Esophagus muscularis mucosa (tissue), 4 donors: ENCODE measurements at regions not wholly inside any gene's neighbourhood (a gene's known extent, or its start where the extent isn't known, plus 50 kb on each side); places are given as distances from the start of the nearest gene placed in this dataset.

ENCODE experiments used
- DNase-seq: peaks from one replicate; pipeline ENCODE4 v3.0.0-alpha.2; 2017; ENCODE audit errors: extremely low spot score
- H3K27ac ChIP-seq, 4 donors: fragments of 200-600 bp; sonication (generic); replicated peaks in 1 of 4; 1 replicate in 3 of 4; 2 replicates in 1 of 4; pipeline ENCODE4 v1.5.1; 2016 to 2019; ENCODE audit warnings: mild to moderate bottlenecking in 1 of 4
- H3K27me3 ChIP-seq, 4 donors: fragments of 200-600 bp; sonication (generic); one replicate each; pipeline versions ENCODE4 v1.5.1 to v1.6.0; 2016 to 2019
- H3K36me3 ChIP-seq, 4 donors: fragments of 200-600 bp; sonication (generic); one replicate each; pipeline ENCODE4 v1.5.1; 2016 to 2019
- H3K4me1 ChIP-seq, 4 donors: fragments of 200-600 bp; sonication (generic); one replicate each; pipeline ENCODE4 v1.5.1; 2016 to 2019
- H3K4me3 ChIP-seq, 4 donors: fragments of 200-600 bp; sonication (generic); 1 replicate in 2 of 4; 2 replicates in 2 of 4; pipeline ENCODE4 v1.5.1; 2016 to 2019; ENCODE audit warnings: mild to moderate bottlenecking in 4 of 4, moderate library complexity in 1 of 4
- H3K9me3 ChIP-seq, 4 donors: fragments of 200-600 bp; sonication (generic); 1 replicate in 3 of 4; 2 replicates in 1 of 4; pipeline ENCODE4 v1.5.1; 2016 to 2019
- EP300 ChIP-seq: sonication (generic); formaldehyde crosslinking; IDR thresholded peaks from one replicate; pipeline ENCODE4 v1.6.1; 2017; ENCODE audit warnings: antibody characterized with exemption
- POLR2A ChIP-seq: fragments of 450-650 bp; IDR thresholded peaks from one replicate; pipeline ENCODE4 v1.6.1; 2017; ENCODE audit warnings: antibody characterized with exemption, moderate library complexity, mild to moderate bottlenecking, low read depth
- POLR2AphosphoS5 ChIP-seq, 2 donors: sonication (generic); formaldehyde crosslinking; IDR thresholded peaks; one replicate each; pipeline ENCODE4 v1.6.1; 2017; ENCODE audit warnings: antibody characterized with exemption in 2 of 2
- WGBS: methylation state at CpG from one replicate; pipeline ENCODE4 v1.1.5; 2018; 5-methylcytosine and 5-hydroxymethylcytosine counted together
- intact Hi-C: fragments of 100-400 bp; cut with DNase I; formaldehyde crosslinking; loops from one replicate; pipeline ENCODE4 v1.15.1; 2023
- TF ChIP-seq, protein P1 (sequence below), 3 experiments: fragments of 200-600 bp in 2 of 3; fragments of 450-650 bp in 1 of 3; sonication (generic) in 2 of 3; IDR thresholded peaks; one replicate each; pipeline ENCODE4 v1.5.1; 2017 to 2019; ENCODE audit warnings: antibody characterized with exemption in 3 of 3, mild to moderate bottlenecking in 2 of 3, moderate library complexity in 1 of 3

DNA sequence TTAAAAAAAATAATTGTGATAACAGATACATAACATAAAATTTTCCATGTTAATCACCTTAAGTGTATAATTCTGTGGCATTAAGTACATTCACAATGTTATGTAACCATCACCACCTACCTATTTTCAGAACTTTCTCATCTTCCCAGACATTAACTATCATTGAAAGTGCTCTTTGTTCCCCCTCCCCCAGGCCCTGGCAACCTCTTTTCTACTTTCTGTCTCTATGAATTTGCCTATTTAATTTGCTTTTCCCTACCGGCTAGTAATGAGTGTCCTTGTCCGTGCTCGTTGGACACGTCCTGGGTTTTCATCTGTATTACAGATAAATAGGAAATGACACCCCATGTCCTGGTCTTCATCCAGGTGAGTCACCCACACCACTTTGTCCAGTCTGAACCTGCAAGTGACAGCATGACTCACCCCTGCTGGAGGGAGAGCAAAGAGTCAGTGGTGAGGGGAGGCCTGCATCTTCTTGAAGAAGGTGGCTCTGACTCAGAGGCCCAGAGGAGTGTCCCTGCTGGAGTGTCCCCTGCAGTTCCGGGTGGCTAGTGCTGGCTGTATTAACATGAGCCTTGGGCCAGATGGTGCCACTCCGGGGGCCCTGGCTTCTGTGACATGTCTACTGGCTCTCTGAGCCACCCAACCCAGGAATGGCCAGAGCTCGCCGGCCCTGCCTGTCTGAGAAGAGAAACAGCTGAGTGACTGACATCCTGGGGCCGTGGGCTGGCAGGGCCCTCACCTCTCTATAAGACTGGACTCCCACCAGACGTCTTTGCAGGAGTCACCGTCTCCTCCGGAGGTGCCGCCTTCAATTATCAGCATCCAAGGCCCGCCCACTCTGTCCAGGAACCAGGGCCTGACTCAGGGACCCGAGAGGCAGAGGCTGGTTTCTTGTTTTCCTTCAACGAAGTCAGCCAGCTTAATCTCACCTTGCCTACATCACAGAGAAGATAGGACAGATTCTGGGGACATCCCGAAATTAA is 503.2 kb upstream of the MKI67 start:
- no peaks in the 10 kb centered on the region for H3K36me3 ChIP-seq
- no peak overlapping the region for H3K27ac ChIP-seq
- H3K4me3 ChIP-seq: no peak overlapping the region
- no peaks in the 10 kb centered on the region for H3K9me3 ChIP-seq
- TF ChIP-seq POLR2A (no peak), POLR2AphosphoS5 (IDR thresholded peaks at IDR 0.05) (no peak), EP300 (no peak)
- TF ChIP-seq, protein P1, sequence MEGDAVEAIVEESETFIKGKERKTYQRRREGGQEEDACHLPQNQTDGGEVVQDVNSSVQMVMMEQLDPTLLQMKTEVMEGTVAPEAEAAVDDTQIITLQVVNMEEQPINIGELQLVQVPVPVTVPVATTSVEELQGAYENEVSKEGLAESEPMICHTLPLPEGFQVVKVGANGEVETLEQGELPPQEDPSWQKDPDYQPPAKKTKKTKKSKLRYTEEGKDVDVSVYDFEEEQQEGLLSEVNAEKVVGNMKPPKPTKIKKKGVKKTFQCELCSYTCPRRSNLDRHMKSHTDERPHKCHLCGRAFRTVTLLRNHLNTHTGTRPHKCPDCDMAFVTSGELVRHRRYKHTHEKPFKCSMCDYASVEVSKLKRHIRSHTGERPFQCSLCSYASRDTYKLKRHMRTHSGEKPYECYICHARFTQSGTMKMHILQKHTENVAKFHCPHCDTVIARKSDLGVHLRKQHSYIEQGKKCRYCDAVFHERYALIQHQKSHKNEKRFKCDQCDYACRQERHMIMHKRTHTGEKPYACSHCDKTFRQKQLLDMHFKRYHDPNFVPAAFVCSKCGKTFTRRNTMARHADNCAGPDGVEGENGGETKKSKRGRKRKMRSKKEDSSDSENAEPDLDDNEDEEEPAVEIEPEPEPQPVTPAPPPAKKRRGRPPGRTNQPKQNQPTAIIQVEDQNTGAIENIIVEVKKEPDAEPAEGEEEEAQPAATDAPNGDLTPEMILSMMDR (IDR thresholded peaks at IDR 0.05): no peak
- intact Hi-C loops: loop anchor here (5.0 kb wide), 1 partner anchor 233 kb away; no protein-coding TSS in a partner anchor
- 75% methylated on average over 8 of the region's 17 CpGs for WGBS
- DNase-seq: peak; percentile 87
- peaks cover 0 to 10% (median 3%) of the 10 kb centered on the region in 4 donors for H3K4me1 ChIP-seq
- no peaks in the 10 kb centered on the region for H3K27me3 ChIP-seq

DNA sequence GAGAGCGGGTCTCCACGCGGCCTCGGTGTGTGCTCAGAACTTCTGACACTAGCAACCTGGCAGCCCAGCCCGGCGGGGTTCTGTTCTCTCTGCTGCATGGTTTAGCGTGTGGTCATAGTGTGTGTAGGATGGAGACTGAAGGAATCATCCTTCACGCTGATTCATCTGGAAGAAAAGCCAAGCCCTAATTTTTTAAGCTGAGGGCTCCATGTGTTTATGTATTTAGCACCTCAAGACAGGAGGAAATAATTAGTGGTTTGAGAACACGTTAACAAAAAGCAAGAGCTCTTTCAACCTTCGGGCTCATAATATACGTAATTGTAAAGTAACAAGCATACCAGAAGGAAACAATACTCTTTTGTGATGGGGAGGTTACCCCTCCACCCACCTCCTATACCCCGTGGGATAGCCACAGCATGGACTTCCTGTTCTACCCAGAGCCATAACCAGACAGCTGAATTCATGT is 504.6 kb upstream of the MKI67 start:
- no peak for TF ChIP-seq EP300
- no peak for TF ChIP-seq POLR2AphosphoS5 (IDR thresholded peaks at IDR 0.05)
- TF ChIP-seq POLR2A: no peak
- TF ChIP-seq, protein P1 (IDR thresholded peaks at IDR 0.05): no peak
- WGBS: 58% methylated on average over 11 of the region's 12 CpGs
- DNase-seq: peak; percentile 34
- Histone ChIP-seq H3K27me3 (no peaks in the 10 kb centered on the region), H3K4me3 (no peak overlapping the region), H3K36me3 (no peaks in the 10 kb centered on the region), H3K9me3 (no peaks in the 10 kb centered on the region), H3K27ac (no peak overlapping the region), H3K4me1 (peaks cover 0 to 10% (median 3%) of the 10 kb centered on the region in 4 donors)
- intact Hi-C loops: loop anchor here (5.0 kb wide), 1 partner anchor 231 kb away; no protein-coding TSS in a partner anchor

DNA sequence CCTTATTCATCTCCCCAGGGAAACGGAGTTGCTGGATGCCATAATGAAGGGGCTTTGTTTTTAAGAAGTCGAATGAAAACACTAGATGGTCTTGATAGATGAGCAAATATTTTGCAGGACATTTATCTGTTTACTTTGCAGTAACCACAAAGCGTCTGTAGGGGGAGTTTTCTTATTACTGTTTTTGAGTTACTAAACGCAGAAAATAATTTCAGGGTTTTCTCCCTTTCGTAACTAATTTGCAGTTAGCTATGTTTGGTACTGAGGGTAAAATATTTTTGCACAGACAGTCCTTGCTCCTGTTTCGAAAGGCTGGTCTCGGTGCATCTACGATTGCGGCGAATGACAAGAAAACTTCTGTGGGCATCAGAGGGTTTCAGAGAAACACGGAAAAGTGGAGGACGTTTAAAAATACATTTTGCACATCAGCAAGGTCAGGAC is 505.6 kb upstream of the MKI67 start:
- DNase-seq: peak; percentile 62
- H3K4me3 ChIP-seq: no peak overlapping the region

DNA sequence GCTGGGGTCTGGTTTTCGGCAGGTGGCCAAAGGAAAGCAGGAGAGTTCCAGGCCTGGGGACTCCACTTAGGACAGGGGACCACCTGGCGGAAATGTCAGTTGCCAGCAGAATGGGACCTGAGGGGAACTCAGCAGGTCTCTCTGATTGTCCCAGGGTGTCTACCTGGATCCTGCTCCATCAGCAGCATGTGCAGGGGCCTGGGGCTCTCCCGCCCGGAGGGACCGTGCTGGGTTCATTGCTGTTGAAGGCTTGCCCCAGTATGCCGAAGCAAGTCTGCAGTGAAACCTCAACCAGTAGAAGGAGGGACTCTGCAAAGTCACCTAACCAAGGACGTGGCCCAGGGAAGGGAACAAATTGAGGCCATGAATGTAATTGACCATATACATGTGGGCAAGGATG is 506.5 kb upstream of the MKI67 start:
- Histone ChIP-seq H3K4me3 (no peak overlapping the region), H3K27ac (no peak overlapping the region), H3K36me3 (no peaks in the 10 kb centered on the region), H3K9me3 (no peaks in the 10 kb centered on the region), H3K27me3 (no peaks in the 10 kb centered on the region), H3K4me1 (peaks cover 0 to 10% (median 3%) of the 10 kb centered on the region in 4 donors)
- peak; percentile 83 for DNase-seq
- intact Hi-C loops: loop anchor here (5.0 kb wide), 1 partner anchor 230 kb away; no protein-coding TSS in a partner anchor
- 93% methylated on average over 6 of the region's 7 CpGs for WGBS
- TF ChIP-seq POLR2A: no peak
- TF ChIP-seq POLR2AphosphoS5 (IDR thresholded peaks at IDR 0.05): no peak
- no peak for TF ChIP-seq EP300
- TF ChIP-seq, protein P1 (IDR thresholded peaks at IDR 0.05): no peak

More for the DNA sequence above, 505.6 kb upstream of the MKI67 start:
- Histone ChIP-seq H3K27me3 (no peaks in the 10 kb centered on the region), H3K9me3 (no peaks in the 10 kb centered on the region), H3K27ac (no peak overlapping the region), H3K36me3 (no peaks in the 10 kb centered on the region), H3K4me1 (peaks cover 0 to 10% (median 3%) of the 10 kb centered on the region in 4 donors)
- intact Hi-C loops: loop anchor here (5.0 kb wide), 1 partner anchor 230 kb away; no protein-coding TSS in a partner anchor
- TF ChIP-seq EP300: no peak
- no peak for TF ChIP-seq POLR2A
- TF ChIP-seq POLR2AphosphoS5 (IDR thresholded peaks at IDR 0.05): no peak
- TF ChIP-seq, protein P1 (IDR thresholded peaks at IDR 0.05): peak; percentile 31 to 59 (median 50)
- WGBS: 43% methylated on average over 12 of the region's 12 CpGs
